H1 (cell line): ENCODE measurements at regions not wholly inside any gene's neighbourhood (a gene's known extent, or its start where the extent isn't known, plus 50 kb on each side); places are given as distances from the start of the nearest gene placed in this dataset.

Source experiments
- CTCF ChIA-PET: fragments of 300-600 bp; sonication (Branson Sonifier 250); formaldehyde crosslinking; loops from one replicate; lab custom pipeline; 2021; ENCODE audit not compliant: partially characterized antibody; lab: Charles Lee
- POLR2A ChIA-PET: fragments of 300-600 bp; sonication (Branson Sonifier 250); formaldehyde crosslinking; loops from one replicate; lab custom pipeline; 2021; ENCODE audit warnings: inconsistent platforms; ENCODE audit not compliant: partially characterized antibody; lab: Charles Lee
- DNase-seq, 2 experiments: peaks; one replicate each; pipeline versions ENCODE4 v3.0.0 to v3.0.0-alpha.2; 2010 to 2022; ENCODE audit warnings: low spot score in 2 of 2, low read depth in 1 of 2, mixed read lengths in 1 of 2
- FAIRE-seq: peaks from 2 replicates; lab custom pipeline; 2011; peaks lifted over from hg19 to GRCh38; lab: Jason Lieb, UNC
- H2AFZ ChIP-seq: 2 replicates; pipeline ENCODE4 v1.8.1; 2012; ENCODE audit warnings: low read length, inconsistent platforms
- H2AK5ac ChIP-seq: 2 replicates; pipeline ENCODE4 v1.6.1; 2013; ENCODE audit warnings: low read depth, low read length
- H2BK120ac ChIP-seq: replicated peaks from 2 replicates; pipeline ENCODE3; 2013; ENCODE audit warnings: low read depth, low read length, inconsistent platforms
- H2BK12ac ChIP-seq: 2 replicates; pipeline ENCODE4 v1.6.1; 2013; ENCODE audit warnings: low read depth, low read length
- H2BK15ac ChIP-seq: 2 replicates; pipeline ENCODE4 v1.6.1; 2013; ENCODE audit warnings: low read length
- H2BK20ac ChIP-seq: 2 replicates; pipeline ENCODE4 v1.6.1; 2013; ENCODE audit warnings: low read length
- H2BK5ac ChIP-seq: 2 replicates; pipeline ENCODE4 v1.6.1; 2013; ENCODE audit warnings: low read depth, low read length
- H3K14ac ChIP-seq: 2 replicates; pipeline ENCODE4 v1.6.1; 2013; ENCODE audit warnings: inconsistent platforms; ENCODE audit not compliant: insufficient read length
- H3K18ac ChIP-seq: 2 replicates; pipeline ENCODE4 v1.6.1; 2013; ENCODE audit warnings: low read length; ENCODE audit errors: extremely low read depth
- H3K23ac ChIP-seq: 2 replicates; pipeline ENCODE4 v1.6.1; 2013; ENCODE audit warnings: inconsistent platforms; ENCODE audit not compliant: insufficient read length
- H3K23me2 ChIP-seq: 2 replicates; pipeline ENCODE4 v1.6.1; 2013; ENCODE audit warnings: low read depth, low read length
- H3K27ac ChIP-seq: 2 replicates; pipeline ENCODE4 v1.6.1; 2011; ENCODE audit warnings: low read depth, low read length, inconsistent platforms
- H3K27me3 ChIP-seq, 4 experiments: replicated peaks in 1 of 4; 1 replicate in 1 of 4; 2 replicates in 3 of 4; pipeline versions ENCODE4 v1.6.1 to v1.8.1; 2011 to 2013; ENCODE audit warnings: low read length in 3 of 4, mild to moderate bottlenecking in 3 of 4, inconsistent platforms in 2 of 4, mixed read lengths in 2 of 4, moderate library complexity in 1 of 4; ENCODE audit not compliant: control insufficient read depth in 3 of 4, insufficient read depth in 3 of 4; ENCODE audit errors: extremely low read depth in 1 of 4
- H3K36me3 ChIP-seq, 4 experiments: 2 replicates each; pipeline versions ENCODE4 v1.6.1 to v1.8.1; 2011 to 2013; ENCODE audit warnings: mild to moderate bottlenecking in 4 of 4, low read length in 3 of 4, moderate library complexity in 2 of 4, control low read depth in 1 of 4, inconsistent platforms in 1 of 4; ENCODE audit not compliant: insufficient read depth in 4 of 4, control insufficient read depth in 2 of 4
- H3K4ac ChIP-seq: replicated peaks from 2 replicates; pipeline ENCODE3; 2013; ENCODE audit warnings: low read length, low read depth, mixed read lengths, inconsistent platforms; ENCODE audit not compliant: insufficient read length
- H3K4me1 ChIP-seq, 4 experiments: replicated peaks in 1 of 4; 1 replicate in 1 of 4; 2 replicates in 3 of 4; pipeline versions ENCODE4 v1.6.1 to v1.8.1; 2011 to 2013; ENCODE audit warnings: low read length in 3 of 4, inconsistent platforms in 2 of 4, mixed read lengths in 1 of 4; ENCODE audit not compliant: insufficient read depth in 4 of 4, control insufficient read depth in 3 of 4
- H3K4me2 ChIP-seq, 2 experiments: 2 replicates each; pipeline versions ENCODE4 v1.6.1 to v1.8.1; 2011 to 2013; ENCODE audit warnings: low read depth in 2 of 2, low read length in 2 of 2, control low read depth in 1 of 2, inconsistent platforms in 1 of 2, mild to moderate bottlenecking in 1 of 2; ENCODE audit not compliant: insufficient read depth in 1 of 2
- H3K4me3 ChIP-seq, 4 experiments: fragments of 200-600, 300-600 bp in 1 of 4; sonication (generic), shearing (Covaris generic), sonication (Bioruptor Twin) in 1 of 4; 2 replicates each; pipeline versions ENCODE4 v1.5.1 to v1.8.1; 2011 to 2016; ENCODE audit warnings: low read length in 4 of 4, low read depth in 3 of 4, control low read depth in 2 of 4, inconsistent platforms in 2 of 4, mild to moderate bottlenecking in 2 of 4, mixed read lengths in 1 of 4, moderate library complexity in 1 of 4; ENCODE audit not compliant: insufficient read depth in 2 of 4; ENCODE audit errors: extremely low read depth in 1 of 4
- H3K56ac ChIP-seq: replicated peaks from 2 replicates; pipeline ENCODE3; 2013; ENCODE audit warnings: low read depth, mild to moderate bottlenecking, mixed read lengths, low read length, inconsistent platforms; ENCODE audit not compliant: insufficient read length
- H3K79me1 ChIP-seq: 2 replicates; pipeline ENCODE4 v1.6.1; 2013; ENCODE audit warnings: low read depth, low read length, control low read depth
- H3K79me2 ChIP-seq, 2 experiments: 2 replicates each; pipeline versions ENCODE4 v1.6.1 to v1.8.1; 2012 to 2013; ENCODE audit warnings: low read length in 2 of 2, mild to moderate bottlenecking in 2 of 2, inconsistent platforms in 1 of 2; ENCODE audit not compliant: insufficient read depth in 2 of 2, control insufficient read depth in 1 of 2
- H3K9ac ChIP-seq, 4 experiments: replicated peaks in 1 of 4; 1 replicate in 1 of 4; 2 replicates in 3 of 4; pipeline versions ENCODE4 v1.6.1 to v1.8.1; 2011 to 2013; ENCODE audit warnings: low read depth in 3 of 4, low read length in 3 of 4, control low read depth in 2 of 4, mild to moderate bottlenecking in 2 of 4, moderate library complexity in 2 of 4, inconsistent platforms in 1 of 4; ENCODE audit errors: extremely low read depth in 1 of 4
- H3K9me3 ChIP-seq, 2 experiments: 2 replicates each; pipeline versions ENCODE4 v1.6.1 to v1.8.1; 2012 to 2013; ENCODE audit warnings: mild to moderate bottlenecking in 2 of 2, moderate library complexity in 2 of 2, control low read depth in 1 of 2, inconsistent platforms in 1 of 2, low read depth in 1 of 2, low read length in 1 of 2, mixed read lengths in 1 of 2; ENCODE audit not compliant: insufficient read depth in 2 of 2
- H4K20me1 ChIP-seq, 2 experiments: replicated peaks in 1 of 2; 2 replicates each; pipeline versions ENCODE3 to v1.8.1; 2011 to 2013; ENCODE audit warnings: inconsistent platforms in 2 of 2, low read length in 2 of 2, mild to moderate bottlenecking in 1 of 2; ENCODE audit not compliant: insufficient read depth in 2 of 2, control insufficient read depth in 1 of 2
- H4K5ac ChIP-seq: 2 replicates; pipeline ENCODE4 v1.6.1; 2013; ENCODE audit warnings: low read length, low read depth, mixed read lengths, inconsistent platforms; ENCODE audit not compliant: insufficient read length
- H4K8ac ChIP-seq: 2 replicates; pipeline ENCODE4 v1.8.0; 2013; ENCODE audit warnings: mild to moderate bottlenecking, moderate library complexity, low read length, inconsistent platforms; ENCODE audit not compliant: insufficient read depth; ENCODE audit errors: extremely low read depth
- H4K91ac ChIP-seq: replicated peaks from 2 replicates; pipeline ENCODE3; 2013; ENCODE audit warnings: low read length, mixed read lengths, inconsistent platforms; ENCODE audit not compliant: insufficient read length
- CTCF ChIP-seq, 3 experiments: IDR thresholded peaks; 1 replicate in 2 of 3; 2 replicates in 1 of 3; pipeline versions ENCODE4 v1.5.1 to v1.6.1; 2011; ENCODE audit warnings: low read length in 3 of 3, mild to moderate bottlenecking in 3 of 3, inconsistent platforms in 2 of 3, low read depth in 1 of 3, moderate library complexity in 1 of 3; ENCODE audit not compliant: insufficient read depth in 1 of 3; ENCODE audit errors: control extremely low read depth in 1 of 3
- KDM1A ChIP-seq: fragments of 200-600, 300-600 bp; sonication (generic); IDR thresholded peaks from 2 replicates; pipeline ENCODE4 v1.7.1; 2016; ENCODE audit warnings: mild to moderate bottlenecking, low read length, borderline replicate concordance
- RAD21 ChIP-seq, 2 experiments: IDR thresholded peaks in 1 of 2; conservative IDR thresholded peaks in 1 of 2; 2 replicates each; pipeline ENCODE4 v1.6.1; 2011; ENCODE audit warnings: low read depth in 2 of 2, low read length in 2 of 2, improper control_type of control experiment in 1 of 2, inconsistent platforms in 1 of 2, mild to moderate bottlenecking in 1 of 2, moderate library complexity in 1 of 2
- RXRA ChIP-seq: IDR thresholded peaks from 2 replicates; pipeline ENCODE4 v1.6.1; 2011; ENCODE audit warnings: low read depth, mild to moderate bottlenecking, low read length, moderate library complexity; ENCODE audit not compliant: insufficient read depth
- WGBS, 2 experiments: shearing (Covaris generic) in 1 of 2; methylation state at CpG; one replicate each; pipeline versions ENCODE4 v1.1.6 to v1.1.7; 2013 to 2015; ENCODE audit warnings: low lambda C conversion rate in 2 of 2, mixed read lengths in 2 of 2, inconsistent platforms in 1 of 2, low coverage in 1 of 2, missing lambda C conversion rate in 1 of 2; ENCODE audit not compliant: insufficient replicate concordance in 2 of 2, insufficient coverage in 1 of 2, insufficient read length in 1 of 2; ENCODE audit errors: extremely low coverage in 1 of 2, missing lambda C conversion rate in 1 of 2; 5-methylcytosine and 5-hydroxymethylcytosine counted together

- H3K18ac ChIP-seq, result no peak overlapping the region
- no peak overlapping the region for H3K9ac ChIP-seq
- H3K23me2 ChIP-seq, result no peaks in the 10 kb centered on the region
- H2AK5ac ChIP-seq, result no peak overlapping the region
- no peaks in the 10 kb centered on the region for H3K9me3 ChIP-seq
- peak; percentile 29; the same call in 1 of the 2 replicates for TF ChIP-seq KDM1A
- peak; percentile 31 to 71 (median 50); a peak in 3 of 4 replicates for TF ChIP-seq CTCF (IDR thresholded peaks at IDR 0.05; ENCODE audit: control extremely low read depth in 1 of 3, insufficient read depth in 1 of 3, low read depth in 1 of 3, low read length in 3 of 3)
- TF ChIP-seq RAD21 (IDR thresholded peaks at IDR 0.05 in 1 of 2, conservative IDR thresholded peaks at IDR 0.05 in 1 of 2; ENCODE audit: low read depth in 2 of 2, low read length in 2 of 2), result peak; percentile 58 to 70
- TF ChIP-seq RXRA, result no peak
- no peaks in the 10 kb centered on the region for H3K79me2 ChIP-seq
- no peak overlapping the region for H2BK15ac ChIP-seq
- H2BK5ac ChIP-seq, result no peak overlapping the region
- H4K91ac ChIP-seq, result no peak overlapping the region
- WGBS, 2 experiments, result 88% methylated on average over 3 of the region's 3 CpGs; no CpG with 5 or more reads in 1 of the 2 experiments
- H3K14ac ChIP-seq, result no peak overlapping the region
- no peaks in the 10 kb centered on the region for H3K27me3 ChIP-seq
- DNase-seq (peak in 1 of 2 experiments; percentile 45), FAIRE-seq (no peak)
- H3K4me3 ChIP-seq, result no peak overlapping the region
- H3K23ac ChIP-seq, result no peak overlapping the region
- no peaks in the 10 kb centered on the region for H3K79me1 ChIP-seq
- no peak overlapping the region for H3K56ac ChIP-seq
- no peaks in the 10 kb centered on the region for H4K20me1 ChIP-seq
- POLR2A ChIA-PET, result interaction anchor here (0.5 kb wide), 1 partner anchor 105 kb away, joined by 3 read pairs; no protein-coding TSS in a partner anchor
- CTCF ChIA-PET, result interaction anchor here (0.7 to 1.3 kb wide), 6 partner anchors 8 to 140 kb away, joined by 3 to 7 read pairs (median 3); no protein-coding TSS in a partner anchor
- H2BK120ac ChIP-seq, result no peak overlapping the region
- H3K27ac ChIP-seq, result no peak overlapping the region
- H4K8ac ChIP-seq, result no peak overlapping the region; the same call in 1 of the 2 replicates
- no peak overlapping the region for H2BK12ac ChIP-seq
- no peaks in the 10 kb centered on the region for H3K36me3 ChIP-seq
- no peak overlapping the region for H3K4me2 ChIP-seq
- no peak overlapping the region for H4K5ac ChIP-seq
- H3K4me1 ChIP-seq, result no peaks in the 10 kb centered on the region
- H2AFZ ChIP-seq, result peak overlapping the region; percentile 57; the same call in 1 of the 2 replicates
- H2BK20ac ChIP-seq, result no peak overlapping the region
- no peak overlapping the region for H3K4ac ChIP-seq
Measured at GRCh38 chr6:156102129-156102528, 646.5 kb upstream of the NOX3 start.
